Eye (tissue), 1 donor: ENCODE measurements at regions not wholly inside any gene's neighbourhood (a gene's known extent, or its start where the extent isn't known, plus 50 kb on each side); places are given as distances from the start of the nearest gene placed in this dataset.
A peak's percentile ranks its signal among the peaks of the same experiment; 100 is the strongest.
"Not testable (repeated sequence)": the region's sequence is repeated elsewhere in the genome, so short reads cannot be mapped to it uniquely, and the experiment has no call there.

ENCODE experiments used
- DNase-seq: peaks from one replicate; pipeline ENCODE4 v3.0.0-alpha.2; 2015

GRCh38 chr18:22753130-22753831 lies 179.8 kb upstream of the RBBP8 start:
- no peak for DNase-seq

DNA sequence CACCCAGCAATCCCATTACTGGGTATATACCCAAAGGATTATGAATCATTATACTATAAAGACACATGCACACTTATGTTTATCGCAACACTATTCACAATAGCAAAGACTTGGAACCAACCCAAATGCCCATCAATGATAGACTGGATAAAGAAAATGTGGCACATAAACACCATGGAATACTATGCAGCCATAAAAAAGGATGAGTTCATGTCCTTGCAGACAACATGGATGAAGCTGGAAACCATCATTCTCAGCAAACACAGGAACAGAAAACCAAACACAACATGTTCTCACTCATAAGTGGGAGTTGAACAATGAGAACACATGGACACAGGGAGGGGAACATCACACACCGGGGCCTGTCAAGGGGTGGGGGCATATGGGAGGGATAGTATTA lies 169.1 kb upstream of the RBBP8 start:
- DNase-seq, result not testable (repeated sequence)

DNA sequence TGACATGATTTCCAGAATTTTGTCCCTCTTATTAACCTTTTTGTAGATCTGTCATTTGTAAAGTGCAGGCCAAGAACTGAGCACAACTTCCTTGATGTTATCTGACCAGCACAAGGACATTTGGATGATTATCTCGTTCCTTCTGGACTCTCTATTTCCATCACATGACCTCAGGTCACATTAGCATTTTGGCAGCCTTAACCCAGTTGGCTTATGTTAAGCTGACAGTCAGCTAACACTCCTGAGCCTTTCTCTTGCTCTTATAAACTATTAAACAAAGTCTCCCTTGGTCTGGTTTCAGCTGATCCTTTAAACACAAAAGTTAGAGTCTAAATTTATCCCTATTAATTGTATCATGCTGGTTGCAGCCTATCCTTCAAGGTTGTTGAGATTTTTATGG lies 167.2 kb upstream of the RBBP8 start:
- DNase-seq, result no peak

DNA sequence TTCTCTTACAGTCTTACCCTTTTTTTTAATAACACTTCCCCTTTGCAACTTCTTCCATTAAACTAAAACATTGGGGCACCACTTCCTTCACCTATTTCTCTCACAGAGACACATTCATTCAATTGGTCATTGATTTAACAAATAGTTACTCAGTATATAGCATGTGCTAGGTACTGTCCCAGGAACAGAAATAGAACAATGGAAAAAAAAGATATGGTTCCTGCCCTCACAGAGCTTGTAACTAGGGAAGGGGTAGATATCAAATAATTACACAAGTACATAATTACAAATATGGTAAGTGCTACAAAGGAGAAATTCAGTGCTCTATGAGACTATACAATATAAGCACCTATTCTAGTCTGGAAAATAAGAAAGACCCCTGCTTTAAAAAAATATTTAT lies 165.5 kb upstream of the RBBP8 start:
- no peak for DNase-seq

GRCh38 chr18:22773944-22774343 lies 159.2 kb upstream of the RBBP8 start:
- no peak for DNase-seq

DNA sequence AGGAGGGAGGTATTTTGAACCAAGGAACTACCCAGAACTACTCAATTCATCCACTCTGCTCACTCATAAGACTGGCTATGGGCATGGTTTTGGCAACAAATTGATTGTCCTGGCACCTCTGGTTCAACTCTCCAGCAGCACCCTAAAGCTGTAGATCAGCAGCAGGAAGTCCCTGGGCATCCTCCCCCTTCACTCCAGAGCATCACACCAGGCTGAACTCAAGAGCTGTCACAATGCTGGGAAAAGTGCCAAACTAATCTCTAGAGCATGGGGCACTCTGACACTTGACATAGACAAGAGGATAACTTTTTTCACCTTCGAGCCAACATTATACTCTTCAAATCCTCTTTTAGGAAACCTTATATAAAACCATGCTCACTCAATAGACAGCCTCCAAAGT lies 154.1 kb upstream of the RBBP8 start:
- DNase-seq, result no peak

GRCh38 chr18:22783245-22783644 lies 149.9 kb upstream of the RBBP8 start:
- no peak for DNase-seq

DNA sequence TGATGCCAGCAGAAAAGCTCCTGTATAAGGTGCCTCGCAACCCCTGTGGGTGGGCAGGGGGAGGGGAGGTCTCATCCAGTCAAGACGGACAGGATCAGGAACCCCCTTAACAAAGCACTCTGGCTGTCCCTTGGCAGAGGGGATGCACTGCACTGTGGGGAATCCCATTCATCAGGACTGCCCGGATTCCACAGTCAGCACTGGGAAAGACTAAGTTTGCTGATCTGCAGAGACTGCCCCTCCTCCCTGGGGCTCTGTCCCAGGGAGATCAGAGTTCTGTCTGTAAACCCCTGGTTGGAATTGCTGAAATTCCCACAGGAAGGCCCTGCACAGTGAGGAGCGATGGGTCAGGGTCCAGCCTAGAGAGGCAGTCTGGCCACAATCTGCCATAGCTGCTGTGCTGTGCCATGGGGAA lies 149.5 kb upstream of the RBBP8 start:
- DNase-seq, result no peak

DNA sequence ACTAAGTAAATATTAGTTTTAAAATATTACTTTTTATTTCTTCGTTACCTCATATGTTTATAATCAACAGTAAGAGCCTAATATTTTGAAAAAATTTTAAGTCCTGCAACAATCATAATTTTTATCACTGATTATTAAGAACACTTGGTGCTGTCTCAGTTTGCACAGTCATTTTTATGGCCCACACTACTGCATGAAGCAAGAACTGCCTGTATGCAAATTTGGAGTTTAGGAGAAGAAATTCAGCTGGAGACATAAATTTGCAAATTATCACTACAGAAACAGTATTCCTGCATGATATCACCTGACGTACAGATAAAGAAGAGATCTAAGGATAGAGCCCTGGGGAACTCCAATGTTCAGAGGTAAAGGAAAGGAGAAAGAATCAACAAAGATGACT lies 144.1 kb upstream of the RBBP8 start:
- no peak for DNase-seq

GRCh38 chr18:22789600-22789999 lies 143.5 kb upstream of the RBBP8 start:
- DNase-seq, result no peak

DNA sequence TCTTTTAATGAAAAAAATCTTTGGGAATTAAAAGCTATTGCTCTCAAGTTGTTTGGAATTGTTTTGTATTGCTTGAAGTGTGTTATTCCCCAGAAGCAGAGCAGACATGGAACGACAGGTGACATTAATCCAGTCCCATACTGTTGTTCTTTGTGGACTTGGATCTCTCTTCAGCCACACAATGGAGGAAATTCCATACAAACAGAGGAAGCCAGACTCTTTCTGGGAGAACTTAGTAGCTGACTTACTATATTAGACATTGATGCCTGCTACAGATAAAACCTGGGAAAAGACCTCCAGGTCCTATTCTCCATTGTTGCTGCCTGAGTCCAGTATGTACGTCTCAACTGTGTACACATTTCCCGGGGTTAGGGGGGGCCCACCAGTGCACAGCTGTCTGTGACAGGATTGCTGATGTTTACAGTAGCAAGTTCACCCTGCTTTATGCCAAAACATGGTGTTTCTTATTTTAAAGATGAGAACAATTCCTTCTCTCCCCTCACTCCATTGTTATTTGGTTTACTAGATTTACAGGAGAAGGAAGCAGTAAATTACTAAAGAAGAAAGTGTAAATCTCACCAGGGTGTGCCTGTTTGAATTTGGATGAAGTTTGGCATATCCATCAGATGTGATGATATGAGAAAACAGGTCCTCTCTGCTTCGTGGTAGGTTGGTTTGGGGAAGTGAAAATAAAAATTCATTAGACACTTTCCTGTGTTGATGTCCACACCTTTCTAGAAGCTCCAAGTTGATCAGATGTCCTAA lies 142.4 kb upstream of the RBBP8 start:
- no peak for DNase-seq

DNA sequence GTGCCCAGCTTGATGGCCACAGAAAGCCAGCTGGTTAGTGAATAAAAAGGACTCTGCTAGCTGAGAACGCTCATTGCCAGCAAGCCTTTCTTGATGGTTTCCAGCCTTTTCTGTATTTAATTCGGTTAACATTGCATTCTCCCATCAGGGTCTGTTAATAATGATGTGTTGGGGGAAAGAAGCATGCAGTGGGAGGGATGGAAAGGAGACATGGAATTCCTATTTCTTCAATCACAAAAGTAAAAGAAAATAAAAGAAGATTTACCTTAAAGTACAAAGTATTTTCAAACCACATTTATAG lies 141.9 kb upstream of the RBBP8 start:
- DNase-seq, result no peak

GRCh38 chr18:22796113-22796512 lies 137.0 kb upstream of the RBBP8 start:
- no peak for DNase-seq

DNA sequence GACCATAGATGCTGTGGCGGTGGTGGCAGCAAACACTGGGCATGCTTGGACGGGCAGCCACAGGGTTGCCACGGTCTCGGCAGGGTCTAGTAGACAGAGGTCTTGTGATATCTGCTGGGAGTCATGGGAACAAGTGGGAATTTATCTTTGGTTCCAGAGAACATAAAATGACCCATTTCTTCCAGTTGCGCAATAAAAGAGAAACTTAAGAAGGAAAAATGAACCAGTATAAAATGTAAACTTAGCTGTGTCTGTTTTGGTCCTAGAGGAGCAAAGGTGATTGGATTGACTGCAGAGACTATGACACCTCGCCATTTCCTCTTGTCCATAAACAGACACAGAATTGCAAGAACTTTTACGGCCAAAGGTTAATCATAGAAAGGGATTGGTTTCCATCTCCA lies 132.6 kb upstream of the RBBP8 start:
- DNase-seq, result peak; percentile 7

GRCh38 chr18:22813648-22814328 lies 119.3 kb upstream of the RBBP8 start:
- peak; percentile 61 for DNase-seq

GRCh38 chr18:22814329-22814703 lies 118.8 kb upstream of the RBBP8 start:
- no peak for DNase-seq

DNA sequence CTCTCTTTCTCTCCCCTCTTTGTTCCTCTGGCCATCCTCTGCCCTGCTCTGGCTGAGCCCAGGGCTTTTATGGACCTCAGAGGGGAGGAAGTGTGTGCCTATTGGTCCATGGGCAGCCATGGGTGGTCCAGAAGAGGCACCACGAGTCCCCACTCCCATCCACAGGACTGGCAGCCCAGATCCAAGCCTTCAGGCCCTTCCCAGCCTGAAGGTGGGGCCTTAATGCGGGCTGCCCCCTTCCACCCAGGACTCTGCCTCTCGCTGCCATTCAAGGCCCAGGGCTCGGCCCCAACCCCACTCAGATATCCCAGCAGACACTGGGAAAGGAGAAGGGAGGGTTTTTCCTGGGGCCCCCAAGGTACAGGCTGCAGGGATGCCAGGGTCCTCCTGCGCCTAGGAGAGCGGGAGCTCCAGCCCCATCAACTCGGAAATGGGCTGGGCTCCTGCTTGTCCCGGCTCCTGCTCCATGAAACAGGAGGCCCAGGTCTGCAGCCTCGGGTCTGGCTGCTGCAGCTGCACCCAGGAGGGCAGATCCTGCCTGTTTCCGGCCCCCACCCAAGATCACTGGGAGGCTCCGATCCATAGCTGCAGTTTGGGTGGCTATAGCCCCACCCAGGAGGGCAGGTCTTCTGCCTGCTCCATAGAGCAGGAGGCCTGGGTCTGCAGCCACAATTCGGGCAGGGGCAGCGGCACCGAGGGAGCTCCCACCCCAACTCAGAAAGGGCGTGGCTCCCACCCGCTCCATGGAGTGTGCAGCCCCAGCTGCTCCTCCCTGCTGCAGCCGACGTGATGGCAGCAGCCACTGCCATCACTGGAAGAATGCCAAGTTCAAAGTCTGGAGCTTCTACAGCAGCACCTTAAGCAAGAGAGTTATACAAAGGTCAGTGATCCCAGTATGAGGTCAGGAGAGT lies 116.6 kb upstream of the RBBP8 start:
- DNase-seq, result no peak

- peak; percentile 15 for DNase-seq
Measured at GRCh38 chr18:22817844-22818243, 115.3 kb upstream of the RBBP8 start.

DNA sequence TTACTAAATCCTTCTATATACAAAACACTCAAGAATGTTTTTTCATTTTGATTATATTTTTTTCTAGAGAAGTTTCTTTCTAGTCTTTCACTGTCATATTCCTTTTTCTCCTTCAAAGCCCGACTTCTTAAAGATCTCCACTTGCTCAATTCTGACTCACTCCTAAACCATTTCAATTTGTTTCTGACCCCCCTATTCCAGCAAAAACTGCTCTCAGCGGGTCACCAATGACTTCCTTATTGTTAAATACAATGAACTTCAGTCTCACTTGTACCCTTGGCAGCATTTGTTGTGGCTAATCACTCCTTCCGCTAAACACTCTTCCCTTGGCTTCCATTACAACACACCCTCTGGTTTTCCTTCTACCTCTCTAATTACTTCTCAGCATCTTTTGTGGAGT lies 111.1 kb upstream of the RBBP8 start:
- peak; percentile 51 for DNase-seq

- DNase-seq, result no peak
Measured at GRCh38 chr18:22822841-22823508, 110.2 kb upstream of the RBBP8 start.

- DNase-seq, result no peak
Measured at GRCh38 chr18:22826726-22827125, 106.4 kb upstream of the RBBP8 start.

GRCh38 chr18:22827216-22827615 lies 105.9 kb upstream of the RBBP8 start:
- no peak for DNase-seq

GRCh38 chr18:22827741-22828140 lies 105.4 kb upstream of the RBBP8 start:
- no peak for DNase-seq
